ENCODE measurements at regions not wholly inside any gene's neighbourhood (a gene's known extent, or its start where the extent isn't known, plus 50 kb on each side); places are given as distances from the start of the nearest gene placed in this dataset.

DNA sequence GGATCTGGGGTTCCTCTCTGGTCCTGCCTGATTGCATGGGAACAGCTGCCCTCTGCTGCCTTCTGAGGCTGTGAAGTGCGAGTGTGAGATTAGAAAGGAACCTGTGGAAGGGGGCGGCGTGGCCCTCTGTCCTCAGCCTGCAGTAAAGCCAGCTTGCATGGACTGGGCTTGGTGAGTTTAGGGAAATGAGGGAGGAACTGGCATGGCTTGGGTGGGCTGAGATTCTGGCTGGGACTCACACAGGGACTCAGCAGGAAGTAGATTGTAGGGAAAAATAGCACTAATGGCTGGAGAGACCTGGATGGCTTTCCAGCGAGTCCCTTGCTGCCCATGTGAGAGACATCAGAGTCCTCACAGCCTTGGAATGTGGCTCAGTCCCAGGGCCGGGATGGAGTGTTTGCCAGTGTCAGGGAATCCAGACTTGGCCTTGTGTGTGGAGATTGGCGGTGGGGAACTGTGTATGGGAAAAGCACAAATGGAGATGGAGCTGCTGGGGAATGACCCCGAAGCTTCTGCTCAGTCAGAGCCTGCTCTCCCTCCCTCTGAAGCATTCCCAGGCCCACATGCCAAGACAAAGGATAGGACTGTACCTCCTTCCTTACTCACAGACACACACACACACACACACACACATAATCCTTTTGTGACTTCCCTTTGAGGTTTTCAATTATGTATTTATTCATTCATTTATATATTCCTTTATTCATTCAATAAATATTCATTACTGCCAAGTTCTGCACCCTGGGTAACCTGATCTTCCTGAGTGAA, 115.4 kb downstream of the ACAA2 start:
- Histone ChIP-seq H4K20me1 (ENCODE audit: insufficient read depth) (no peaks in the 10 kb centered on the region), H3K36me3 (ENCODE audit: control insufficient read depth in 1 of 2, insufficient read depth in 2 of 2, low read length in 2 of 2) (no peaks in the 10 kb centered on the region), H3K4me3 (replicated peaks in 1 of 2; ENCODE audit: low read depth in 1 of 2, low read length in 2 of 2) (no peak overlapping the region), H3K9ac (ENCODE audit: low read length) (no peak overlapping the region), H3K4me1 (ENCODE audit: control insufficient read depth in 1 of 2, insufficient read depth in 2 of 2, low read length in 2 of 2) (no peaks in the 10 kb centered on the region), H3K4me2 (ENCODE audit: low read length) (no peak overlapping the region), H3K9me2 (ENCODE audit: insufficient read depth) (no peaks in the 10 kb centered on the region), H3K27me3 (ENCODE audit: insufficient read depth, low read length) (no peaks in the 10 kb centered on the region), H3K27ac (ENCODE audit: low read depth, low read length) (no peak overlapping the region), H3K79me2 (ENCODE audit: insufficient read depth, low read length) (no peaks in the 10 kb centered on the region), H2AFZ (ENCODE audit: low read depth, low read length, poor library complexity, severe bottlenecking) (no peak overlapping the region), H3K9me3 (ENCODE audit: control insufficient read depth in 1 of 2, insufficient read depth in 1 of 2, low read depth in 1 of 2, low read length in 2 of 2) (no peaks in the 10 kb centered on the region)
- no peak; the same call in 1 of the 2 replicates for ATAC-seq
- POLR2A ChIA-PET: interaction anchor here (1.6 kb wide), 1 partner anchor 28 kb away, joined by 4 read pairs; no protein-coding TSS in a partner anchor
- CTCF ChIA-PET: no interaction called here
- BruUV-seq (replicated peaks): no TSS peak
- RAD21 ChIA-PET (ENCODE audit: low non-redundant PET in 1 of 2, low total read pairs in 2 of 2, uncharacterized antibody in 2 of 2, unreplicated experiment in 2 of 2): no interaction called here
- TF ChIP-seq RAD21 (IDR thresholded peaks at IDR 0.05; ENCODE audit: low read depth) (peak; percentile 42), ELF1 (IDR thresholded peaks at IDR 0.05; ENCODE audit: borderline replicate concordance, low read depth) (no peak), SIN3A (IDR thresholded peaks at IDR 0.05; ENCODE audit: low read depth) (no peak), REST (IDR thresholded peaks at IDR 0.05; ENCODE audit: low read depth) (no peak), ZFX (IDR thresholded peaks at IDR 0.05) (no peak), SP1 (IDR thresholded peaks at IDR 0.05; ENCODE audit: low read depth) (no peak), ATF3 (IDR thresholded peaks at IDR 0.05) (no peak)
- TF ChIP-seq, protein P1, sequence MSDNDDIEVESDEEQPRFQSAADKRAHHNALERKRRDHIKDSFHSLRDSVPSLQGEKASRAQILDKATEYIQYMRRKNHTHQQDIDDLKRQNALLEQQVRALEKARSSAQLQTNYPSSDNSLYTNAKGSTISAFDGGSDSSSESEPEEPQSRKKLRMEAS (IDR thresholded peaks at IDR 0.05): no peak
- TF ChIP-seq, protein P2, sequence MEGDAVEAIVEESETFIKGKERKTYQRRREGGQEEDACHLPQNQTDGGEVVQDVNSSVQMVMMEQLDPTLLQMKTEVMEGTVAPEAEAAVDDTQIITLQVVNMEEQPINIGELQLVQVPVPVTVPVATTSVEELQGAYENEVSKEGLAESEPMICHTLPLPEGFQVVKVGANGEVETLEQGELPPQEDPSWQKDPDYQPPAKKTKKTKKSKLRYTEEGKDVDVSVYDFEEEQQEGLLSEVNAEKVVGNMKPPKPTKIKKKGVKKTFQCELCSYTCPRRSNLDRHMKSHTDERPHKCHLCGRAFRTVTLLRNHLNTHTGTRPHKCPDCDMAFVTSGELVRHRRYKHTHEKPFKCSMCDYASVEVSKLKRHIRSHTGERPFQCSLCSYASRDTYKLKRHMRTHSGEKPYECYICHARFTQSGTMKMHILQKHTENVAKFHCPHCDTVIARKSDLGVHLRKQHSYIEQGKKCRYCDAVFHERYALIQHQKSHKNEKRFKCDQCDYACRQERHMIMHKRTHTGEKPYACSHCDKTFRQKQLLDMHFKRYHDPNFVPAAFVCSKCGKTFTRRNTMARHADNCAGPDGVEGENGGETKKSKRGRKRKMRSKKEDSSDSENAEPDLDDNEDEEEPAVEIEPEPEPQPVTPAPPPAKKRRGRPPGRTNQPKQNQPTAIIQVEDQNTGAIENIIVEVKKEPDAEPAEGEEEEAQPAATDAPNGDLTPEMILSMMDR (IDR thresholded peaks at IDR 0.05 in 2 of 3, conservative IDR thresholded peaks at IDR 0.05 in 1 of 3; ENCODE audit: borderline replicate concordance in 1 of 3, insufficient read depth in 1 of 3, low read depth in 2 of 3, low read length in 2 of 3): 0 out of 6 replicates have a peak, but pooled peaks of 1 of the 3 experiments have one; percentile 17
- DNase-seq (ENCODE audit: low read depth, low spot score): no peak
- intact Hi-C loops (cut with micrococcal nuclease): no loop called here
